Kasumi-1 (cell line): ENCODE measurements at regions not wholly inside any gene's neighbourhood (a gene's known extent, or its start where the extent isn't known, plus 50 kb on each side); places are given as distances from the start of the nearest gene placed in this dataset.
A peak's percentile ranks its signal among the peaks of the same experiment; 100 is the strongest.
"Not testable (repeated sequence)": the region's sequence is repeated elsewhere in the genome, so short reads cannot be mapped to it uniquely, and the experiment has no call there.

ENCODE experiments used
- DNase-seq, 2 experiments: peaks; one replicate each; lab custom pipeline; 2025; lab: John Stamatoyannopoulos, UW

DNA sequence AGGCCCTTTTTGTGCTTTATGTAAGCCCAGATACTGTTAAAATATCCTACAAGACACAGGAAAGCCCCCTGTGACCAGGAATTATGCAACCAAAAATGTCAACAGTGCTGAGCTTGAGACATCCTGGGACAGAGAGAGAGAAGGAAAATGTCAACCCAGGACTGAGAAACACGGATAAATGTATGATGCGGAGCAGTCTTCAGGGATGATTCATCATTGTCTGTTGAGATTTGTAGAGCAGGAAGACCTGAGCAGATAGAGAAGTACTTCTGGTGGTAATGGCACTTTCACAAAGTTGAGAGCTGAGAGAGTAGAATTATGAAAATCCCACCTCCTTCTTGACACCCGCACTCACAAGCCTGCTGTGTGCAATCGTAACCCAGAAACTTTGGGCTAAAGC, 330.1 kb upstream of the FRG1 start:
- not testable (repeated sequence) for DNase-seq

GRCh38 chr4:189613207-189613606, 327.5 kb upstream of the FRG1 start:
- DNase-seq = peak; percentile 23 to 52

GRCh38 chr4:189615217-189615663, 325.4 kb upstream of the FRG1 start:
- no peak for DNase-seq

DNA sequence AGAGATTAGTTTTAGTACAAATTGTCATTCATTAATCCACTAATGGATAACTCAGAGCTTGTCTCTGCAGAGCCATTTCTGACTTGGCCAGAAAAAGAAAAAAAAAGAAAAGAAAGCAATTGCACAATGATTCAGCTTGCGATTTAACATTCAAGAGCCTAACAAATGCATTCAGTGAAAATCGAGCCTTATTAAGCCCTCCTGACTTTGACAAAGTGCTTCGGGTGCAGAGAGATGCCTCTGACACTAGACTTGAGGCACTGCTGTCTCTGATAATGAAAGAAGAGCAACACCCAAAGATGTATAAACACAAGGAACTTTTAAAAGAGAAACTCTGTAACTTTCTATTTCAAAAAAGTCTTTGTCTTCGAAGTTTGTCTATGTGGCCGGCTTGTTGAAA, 322.9 kb upstream of the FRG1 start:
- DNase-seq = not testable (repeated sequence)

GRCh38 chr4:189619441-189620250, 321.0 kb upstream of the FRG1 start:
- not testable (repeated sequence) for DNase-seq

DNA sequence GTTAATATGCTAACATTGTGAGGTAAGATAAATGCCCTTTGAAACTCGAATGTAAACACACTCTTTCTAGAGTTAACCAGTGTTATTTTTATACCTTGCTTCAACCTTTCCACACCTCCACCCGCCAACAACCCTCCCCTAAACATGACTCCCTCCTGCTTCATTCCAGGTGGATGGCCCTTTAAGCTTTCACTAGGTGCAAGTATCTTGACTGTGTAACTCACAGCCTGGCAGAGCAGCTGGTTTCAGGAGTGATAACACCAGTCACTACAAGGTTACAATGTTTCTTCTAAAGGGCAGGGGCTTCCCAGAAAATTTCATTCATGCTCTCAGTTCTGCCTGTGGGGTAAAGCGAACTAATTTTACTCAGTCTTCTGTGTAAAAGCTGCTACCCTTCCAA, 318.1 kb upstream of the FRG1 start:
- DNase-seq = not testable (repeated sequence)

- DNase-seq = not testable (repeated sequence)
These were observed 313.6 kb upstream of the FRG1 start for GRCh38 chr4:189627041-189627440.

DNA sequence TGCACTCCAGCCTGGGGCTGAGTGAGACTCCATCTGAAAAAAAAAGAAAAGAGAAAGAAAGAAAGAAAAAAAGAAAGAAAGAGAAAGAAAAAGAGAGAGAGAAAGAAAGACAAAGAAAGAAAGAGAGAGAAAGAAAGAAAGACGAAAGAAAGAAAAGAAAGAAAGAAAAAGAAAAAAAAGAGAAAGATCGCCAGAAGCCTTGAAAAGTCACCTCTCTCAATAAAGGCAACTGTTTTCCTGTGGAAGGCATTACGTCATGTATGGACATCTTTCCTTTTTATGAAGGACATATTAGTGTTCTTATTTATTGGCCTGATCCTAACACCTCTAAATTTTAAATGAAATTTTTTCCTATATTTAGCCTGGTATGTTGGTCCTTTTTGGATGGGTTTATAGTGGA, 310.9 kb upstream of the FRG1 start:
- DNase-seq = not testable (repeated sequence)

- DNase-seq = peak; percentile 65 to 78
These were observed 309.6 kb upstream of the FRG1 start for GRCh38 chr4:189630913-189631567.

DNA sequence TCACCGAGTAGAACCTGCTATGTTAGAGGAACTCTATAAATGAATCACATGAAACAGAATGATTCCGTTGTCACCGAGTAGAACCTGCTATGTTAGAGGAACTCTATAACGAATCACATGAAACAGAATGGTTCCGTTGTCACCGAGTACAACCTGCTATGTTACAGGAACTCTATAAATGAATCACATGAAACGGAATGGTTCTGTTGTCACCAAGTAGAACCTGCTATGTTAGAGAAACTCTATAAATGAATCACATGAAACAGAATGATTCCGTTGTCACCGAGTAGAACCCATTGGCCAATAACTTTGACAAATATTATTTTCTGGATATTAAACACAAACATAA, 309.1 kb upstream of the FRG1 start:
- peak in 1 of 2 experiments; percentile 26 for DNase-seq

DNA sequence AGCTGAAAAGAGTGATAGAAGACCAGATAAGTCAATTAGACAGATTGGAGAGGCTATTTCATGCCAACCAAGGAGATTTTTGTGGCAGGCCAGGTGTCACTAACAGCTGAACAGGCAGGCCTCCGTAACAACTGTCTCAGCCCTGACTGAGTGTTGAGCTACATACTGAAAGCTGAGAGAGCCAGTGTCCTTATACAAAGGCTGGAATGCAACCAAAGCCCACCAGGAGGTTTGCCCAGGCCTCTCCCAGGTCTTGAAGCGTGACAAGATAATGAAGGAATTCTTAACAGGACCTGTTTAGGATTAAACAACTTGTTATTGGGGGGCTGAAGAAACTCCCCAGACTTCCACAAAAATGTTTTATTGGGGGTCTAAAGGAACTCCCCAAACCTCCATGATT, 290.2 kb upstream of the FRG1 start:
- DNase-seq = not testable (repeated sequence)

GRCh38 chr4:189653130-189653653, 287.5 kb upstream of the FRG1 start:
- not testable (repeated sequence) for DNase-seq

- DNase-seq = not testable (repeated sequence)
These were observed 286.7 kb upstream of the FRG1 start for GRCh38 chr4:189653983-189654382.

DNA sequence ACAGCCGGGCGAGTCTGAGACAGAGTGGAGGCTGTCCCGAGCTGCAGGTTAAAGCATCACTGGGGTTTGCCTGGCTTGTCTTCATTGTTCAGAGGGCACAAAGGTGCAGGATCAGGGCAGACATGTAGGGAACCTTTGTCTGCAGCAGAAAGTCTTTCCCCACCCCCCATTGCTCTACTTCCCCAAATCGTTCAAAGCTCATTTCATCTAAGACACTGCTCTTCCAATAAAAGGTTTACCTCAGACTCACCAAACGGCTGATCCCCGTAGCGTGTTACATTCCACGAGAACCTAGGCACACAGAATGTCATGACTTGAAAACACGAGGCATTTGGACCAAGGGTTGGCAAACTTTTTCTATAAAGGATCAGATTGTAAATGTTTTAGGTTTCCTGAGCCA, 286.3 kb upstream of the FRG1 start:
- DNase-seq = peak; percentile 33

- DNase-seq = not testable (repeated sequence)
These were observed 284.9 kb upstream of the FRG1 start for GRCh38 chr4:189655817-189656216.

- DNase-seq = peak; percentile 94 to 95
These were observed 284.0 kb upstream of the FRG1 start for GRCh38 chr4:189656641-189657040.

- peak; percentile 71 to 86 for DNase-seq
These were observed 282.4 kb upstream of the FRG1 start for GRCh38 chr4:189658259-189658658.

GRCh38 chr4:189658831-189659230, 281.8 kb upstream of the FRG1 start:
- DNase-seq = not testable (repeated sequence)

DNA sequence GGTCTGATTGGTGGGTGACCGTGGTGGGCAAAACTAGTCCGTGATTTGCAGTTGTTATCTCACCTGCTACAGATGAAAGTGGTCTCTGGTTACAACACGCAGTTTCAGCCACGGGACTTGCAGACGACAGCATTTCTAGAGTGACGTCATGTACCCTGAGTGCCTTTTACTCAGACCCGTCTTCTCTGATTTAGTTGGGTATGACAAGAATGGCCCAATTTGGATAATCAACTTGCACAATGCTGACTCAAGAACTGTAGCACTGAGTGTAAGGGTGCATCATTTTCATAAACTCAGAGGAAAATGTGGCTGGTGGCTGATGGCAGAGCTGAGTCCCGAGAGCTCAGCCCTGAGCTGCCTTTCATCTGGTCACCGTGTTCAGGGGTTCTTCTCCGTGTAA, 281.4 kb upstream of the FRG1 start:
- DNase-seq = peak; percentile 20 to 28

DNA sequence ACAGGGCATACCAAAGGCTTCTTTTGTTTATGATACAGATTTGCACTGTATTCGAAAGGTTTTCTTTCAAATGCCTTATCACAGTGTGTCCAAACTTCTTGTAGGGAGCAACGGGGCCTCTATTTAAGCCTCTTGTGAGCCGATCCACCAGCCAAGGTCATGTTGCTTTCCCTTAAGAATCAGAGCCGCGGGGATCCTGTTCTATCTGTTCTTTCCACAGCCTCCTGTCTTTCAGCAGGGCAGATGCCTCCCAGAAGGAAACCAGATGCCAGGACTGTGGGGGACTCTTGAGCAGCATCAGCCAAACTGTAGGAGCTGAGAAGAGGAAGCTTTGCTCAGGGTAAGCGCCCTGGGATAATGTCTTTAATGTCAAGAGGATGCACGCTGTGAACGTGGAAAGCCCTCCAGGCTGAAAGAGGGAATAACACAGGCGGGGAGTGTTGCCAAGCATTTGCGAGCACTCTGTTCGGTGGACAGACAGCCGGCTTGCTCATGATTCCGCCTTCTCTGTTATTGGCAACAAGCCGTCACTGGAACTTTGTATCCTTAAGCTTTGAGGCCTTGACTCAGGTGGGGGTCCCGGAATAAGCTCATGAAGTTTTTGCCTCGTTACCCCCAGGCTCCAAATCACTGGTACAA, 279.8 kb upstream of the FRG1 start:
- no peak for DNase-seq

DNA sequence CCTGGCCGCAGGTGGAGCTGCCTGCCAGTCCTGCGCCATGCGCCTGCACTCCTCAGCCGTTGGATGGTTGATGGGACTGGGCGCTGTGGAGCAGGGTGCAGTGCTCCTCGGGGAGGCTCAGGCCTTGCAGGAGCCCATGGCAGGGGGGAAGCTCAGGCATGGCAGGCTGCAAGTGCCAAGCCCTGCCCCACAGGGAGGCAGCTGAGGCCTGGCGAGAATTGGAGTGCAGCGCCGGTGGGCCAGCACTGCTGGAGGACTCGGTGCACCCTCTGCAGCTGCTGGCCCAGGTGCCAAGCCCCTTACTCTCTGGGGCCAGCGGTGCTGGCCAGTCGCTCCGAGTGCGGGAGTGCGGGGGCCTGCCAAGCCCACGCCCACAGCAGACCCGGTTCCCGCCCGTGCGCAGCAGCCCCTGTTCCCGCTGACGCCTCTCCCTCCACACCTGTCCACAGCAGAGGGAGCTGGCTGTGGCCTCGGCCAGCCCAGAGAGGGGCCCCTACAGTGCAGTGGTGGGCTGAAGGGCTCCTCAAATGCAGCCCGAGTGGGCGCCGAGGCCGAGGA, 275.9 kb upstream of the FRG1 start:
- no peak for DNase-seq

DNA sequence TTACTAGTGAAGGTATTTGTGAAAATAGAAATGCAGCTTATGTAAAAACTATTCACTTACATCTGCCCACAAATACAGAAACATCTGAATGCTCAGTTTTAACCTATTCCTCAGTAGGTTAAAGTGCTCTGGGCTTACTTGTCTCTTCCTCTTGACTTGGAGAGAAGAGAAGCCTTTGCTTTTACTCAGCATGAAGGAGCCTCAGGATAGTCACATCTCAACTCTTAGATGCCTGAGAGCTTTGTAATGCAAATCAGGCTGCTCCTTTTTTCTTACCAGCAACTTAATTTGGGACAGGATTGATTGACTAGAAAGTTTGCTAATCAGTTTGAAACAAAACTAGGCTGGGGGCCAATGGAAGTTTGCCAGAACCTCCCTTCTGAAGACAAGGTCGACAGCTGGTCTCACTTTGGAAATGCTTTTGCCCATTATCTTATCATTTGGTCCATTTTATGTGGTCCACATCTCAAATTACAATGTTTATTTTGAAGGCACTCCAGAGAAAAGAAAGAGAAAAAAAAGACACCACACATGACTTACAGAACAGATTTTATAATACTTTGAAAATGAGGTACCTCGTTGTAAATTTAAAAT, 274.9 kb upstream of the FRG1 start:
- not testable (repeated sequence) for DNase-seq
